Embryonic facial prominence (tissue), 1 donor: ENCODE measurements at regions not wholly inside any gene's neighbourhood (a gene's known extent, or its start where the extent isn't known, plus 50 kb on each side); places are given as distances from the start of the nearest gene placed in this dataset.
"Not testable (repeated sequence)": the region's sequence is repeated elsewhere in the genome, so short reads cannot be mapped to it uniquely, and the experiment has no call there.

Experiments
- DNase-seq: peaks from one replicate; pipeline ENCODE4 v3.0.0-alpha.2; 2016; ENCODE audit errors: extremely low spot score

- no peak for DNase-seq
These were observed 53.1 kb upstream of the STK39 start for GRCh38 chr2:168300460-168300859.

DNA sequence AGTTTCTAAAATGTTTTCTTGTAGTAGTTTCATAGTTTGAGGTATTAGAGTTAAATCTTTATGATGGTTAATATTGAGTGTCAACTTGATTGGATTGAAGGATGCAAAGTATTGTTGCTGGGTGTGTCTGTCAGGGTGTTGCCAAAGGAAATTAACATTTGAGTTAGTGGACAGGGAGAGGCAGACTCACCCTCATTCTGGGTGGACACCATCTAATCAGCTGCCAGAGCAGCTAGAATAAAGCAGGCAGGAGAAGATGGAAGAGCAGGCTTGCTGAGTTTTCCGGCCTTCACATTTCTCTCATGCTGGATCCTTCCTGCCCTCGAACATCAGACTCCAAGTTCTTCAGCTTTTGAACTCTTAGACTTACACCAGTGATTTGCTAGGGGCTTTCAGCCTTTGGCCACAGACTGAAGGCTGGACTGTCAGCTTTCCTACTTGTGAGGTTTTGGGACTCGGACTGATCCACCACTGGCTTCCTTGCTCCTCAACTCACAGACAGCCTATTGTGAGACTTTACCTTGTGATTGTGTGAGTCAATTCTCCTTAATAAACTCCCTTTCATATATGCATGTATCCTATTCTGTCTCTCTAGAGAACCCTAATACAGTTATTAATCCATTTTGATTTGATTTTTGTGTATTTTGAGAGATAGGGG lies 56.8 kb upstream of the STK39 start:
- DNase-seq: no peak

- DNase-seq: no peak
These were observed 60.0 kb upstream of the STK39 start for GRCh38 chr2:168307379-168307778.

- DNase-seq: no peak
These were observed 63.2 kb upstream of the STK39 start for GRCh38 chr2:168310580-168310979.

GRCh38 chr2:168311261-168311910 lies 64.0 kb upstream of the STK39 start:
- DNase-seq: no peak

GRCh38 chr2:168312036-168312822 lies 64.8 kb upstream of the STK39 start:
- DNase-seq: no peak

GRCh38 chr2:168314236-168314635 lies 66.8 kb upstream of the STK39 start:
- no peak for DNase-seq

GRCh38 chr2:168315331-168316072 lies 68.1 kb upstream of the STK39 start:
- DNase-seq: no peak

DNA sequence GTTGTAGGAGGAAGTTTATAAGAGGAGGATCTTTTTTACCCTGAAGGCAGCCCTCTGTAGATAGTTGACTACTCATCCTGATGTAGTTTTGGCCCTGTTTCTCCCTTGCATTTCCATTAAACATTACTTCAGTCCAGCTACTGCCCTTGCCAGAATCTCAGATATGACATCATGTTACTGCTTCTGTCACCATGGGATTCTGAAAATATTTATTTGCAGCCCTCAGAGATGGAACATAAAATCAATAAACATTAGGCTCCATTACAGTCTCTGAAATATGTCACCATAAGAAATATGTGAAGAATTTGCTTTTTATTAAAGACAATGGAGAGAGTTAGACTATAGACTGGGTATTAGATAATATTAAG lies 68.7 kb upstream of the STK39 start:
- no peak for DNase-seq

- no peak for DNase-seq
These were observed 69.9 kb upstream of the STK39 start for GRCh38 chr2:168317282-168317681.

GRCh38 chr2:168320267-168320666 lies 72.9 kb upstream of the STK39 start:
- no peak for DNase-seq

DNA sequence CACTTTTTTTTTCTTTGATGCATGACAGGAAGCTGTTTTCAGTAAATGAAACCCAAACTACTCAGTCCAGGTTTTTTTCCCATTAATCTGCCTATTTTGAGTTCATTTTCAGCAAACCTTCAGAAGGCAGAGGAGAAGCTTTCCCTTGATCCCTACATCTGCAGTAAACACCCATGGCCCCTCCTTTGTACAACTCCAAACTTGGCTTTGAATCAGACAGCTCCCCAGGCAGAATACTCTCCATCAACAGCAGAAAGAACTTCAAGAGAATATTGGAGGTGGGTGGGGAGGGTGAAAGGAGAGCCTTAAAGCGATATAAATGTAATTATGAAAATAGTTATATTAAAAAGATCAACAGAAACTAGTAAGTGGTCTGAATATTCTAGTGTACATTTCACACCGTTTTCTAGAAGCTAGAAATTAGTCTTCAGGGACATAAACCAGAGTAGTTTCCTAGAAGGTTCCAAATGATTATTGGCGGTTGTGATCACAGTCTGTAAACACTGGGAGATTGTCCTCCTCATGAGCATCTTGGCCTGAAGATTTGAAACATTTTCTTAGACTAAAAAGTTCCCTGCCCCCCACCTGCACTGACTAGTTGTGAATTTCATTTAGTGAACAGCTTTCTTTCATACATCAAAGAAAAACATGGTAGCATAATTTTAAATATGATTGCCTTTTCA lies 75.1 kb upstream of the STK39 start:
- no peak for DNase-seq

DNA sequence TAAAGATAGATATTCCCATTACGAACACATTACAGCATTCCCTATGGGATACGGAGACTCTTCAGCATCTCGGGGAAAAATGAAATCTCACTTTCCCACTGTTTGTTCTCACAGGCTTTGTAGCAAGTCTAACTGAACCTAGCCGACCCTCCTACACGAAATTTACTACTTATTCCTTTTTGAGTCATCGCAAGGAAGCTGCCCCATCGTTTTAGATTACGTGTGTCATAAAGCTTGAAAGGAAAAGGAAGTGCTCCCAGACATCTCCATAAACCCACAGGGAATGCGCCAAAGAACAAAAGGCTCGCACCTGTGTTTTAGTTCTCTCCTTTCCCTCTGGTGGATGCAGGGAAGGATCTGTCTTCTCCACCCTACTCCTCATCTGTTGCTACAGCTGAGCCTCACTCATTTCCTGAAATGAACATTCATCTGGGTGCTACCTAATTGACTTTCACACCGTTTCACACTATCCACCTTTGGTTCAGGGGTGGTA lies 76.2 kb upstream of the STK39 start:
- no peak for DNase-seq

- DNase-seq: no peak
These were observed 79.2 kb upstream of the STK39 start for GRCh38 chr2:168326572-168326971.

DNA sequence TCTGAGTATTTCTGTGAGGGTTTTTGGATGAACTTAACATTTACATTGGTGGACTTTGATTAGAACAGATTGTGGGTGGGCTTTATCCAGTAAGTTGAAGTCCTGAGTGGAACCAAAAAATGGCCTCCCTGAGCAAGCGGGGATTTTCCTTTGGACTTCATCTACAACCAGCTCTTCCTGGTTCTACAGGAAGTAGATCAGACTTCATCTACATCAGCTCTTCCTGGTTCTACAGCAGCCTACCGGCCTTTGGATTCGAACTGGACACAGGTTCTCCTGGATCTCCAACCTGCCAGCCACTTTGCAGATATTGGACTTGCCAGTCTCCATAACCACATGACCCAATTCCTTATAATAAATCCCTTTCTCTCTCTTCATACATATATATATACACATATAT lies 79.9 kb upstream of the STK39 start:
- DNase-seq: no peak

DNA sequence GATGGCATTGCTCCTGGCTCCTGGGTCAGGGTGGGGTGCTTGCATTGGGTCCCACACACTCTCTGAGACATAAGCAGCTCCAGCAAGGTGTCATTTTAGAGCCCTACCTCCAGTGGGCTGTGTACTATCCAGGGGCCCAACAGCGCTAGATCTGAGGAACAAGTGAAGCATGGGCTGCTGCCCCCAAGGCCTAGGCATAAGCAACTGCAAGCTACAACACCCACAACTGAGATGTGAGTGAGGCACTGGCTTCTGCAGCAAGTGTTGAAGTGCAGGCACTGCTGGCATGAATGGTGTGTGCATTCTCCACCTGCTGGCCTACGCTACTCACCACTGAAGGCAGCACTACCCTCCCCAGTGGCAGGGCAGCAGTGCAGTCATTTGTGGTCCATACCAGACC lies 81.0 kb upstream of the STK39 start:
- DNase-seq: no peak

DNA sequence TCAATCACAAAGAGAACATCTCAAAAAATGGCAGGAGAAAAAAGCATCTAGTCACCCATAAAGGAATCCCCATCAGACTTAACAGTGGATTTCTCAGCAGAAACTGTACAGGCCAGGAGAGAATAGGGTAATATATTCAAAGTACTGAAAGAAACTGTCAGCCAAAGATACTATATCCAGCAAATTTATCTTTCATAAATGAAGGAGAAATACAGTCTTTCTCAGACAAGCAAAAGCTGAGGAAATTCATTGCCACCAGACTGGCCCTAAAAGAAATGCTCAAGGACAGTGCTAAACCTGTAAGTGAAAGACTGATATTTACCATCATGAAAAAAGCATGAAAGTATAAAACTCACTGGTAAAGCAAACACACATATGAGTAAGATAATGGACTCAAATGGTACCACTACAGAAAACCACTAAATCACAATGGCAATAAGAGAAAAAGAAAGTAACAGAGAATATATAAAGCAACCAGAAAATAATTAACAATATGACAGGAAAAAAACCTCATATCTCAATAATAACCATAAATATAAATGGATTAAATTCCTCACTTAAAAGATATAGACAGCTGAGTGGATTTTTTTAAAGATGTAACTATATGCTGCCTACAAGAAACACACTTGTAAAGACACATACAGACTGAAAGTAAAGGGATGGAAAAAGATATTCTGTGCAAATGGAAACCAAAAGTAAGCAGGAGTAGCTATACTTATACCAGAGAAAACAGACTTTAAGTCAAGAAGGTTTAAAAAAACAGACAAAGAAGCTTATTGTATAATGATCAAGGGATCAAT lies 83.4 kb upstream of the STK39 start:
- no peak for DNase-seq

GRCh38 chr2:168335254-168335653 lies 87.9 kb upstream of the STK39 start:
- DNase-seq: not testable (repeated sequence)

- DNase-seq: no peak
These were observed 89.5 kb upstream of the STK39 start for GRCh38 chr2:168336786-168337388.

DNA sequence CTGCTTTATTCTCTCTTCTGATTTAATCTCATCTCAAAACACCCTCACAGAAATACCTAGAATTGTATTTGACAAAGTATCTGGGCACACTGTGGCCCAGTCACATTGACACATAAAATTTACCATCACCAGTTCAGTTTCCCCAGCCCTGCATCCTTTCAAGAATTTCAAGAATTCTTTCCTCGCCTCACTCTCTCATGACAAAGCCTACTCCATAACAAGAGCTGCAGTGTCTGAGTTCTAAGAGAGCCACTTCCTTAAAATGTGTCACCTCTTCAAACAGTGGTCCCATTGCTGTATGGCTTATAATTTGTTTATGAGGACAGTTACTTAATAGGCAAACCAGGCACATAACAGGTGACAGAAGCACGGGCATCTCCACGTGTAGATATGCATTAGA lies 90.9 kb upstream of the STK39 start:
- no peak for DNase-seq
